Adrenal gland (tissue), 5 donors: ENCODE measurements at regions not wholly inside any gene's neighbourhood (a gene's known extent, or its start where the extent isn't known, plus 50 kb on each side); places are given as distances from the start of the nearest gene placed in this dataset.

ENCODE experiments used
- CTCF ChIP-seq, 6 experiments: fragments of 450-650 bp in 4 of 6; fragments of 200-600 bp in 2 of 6; sonication (generic) in 1 of 6; IDR thresholded peaks; 1 replicate in 5 of 6; 2 replicates in 1 of 6; pipeline versions ENCODE4 v1.5.1 to v1.8.0; 2016 to 2021; ENCODE audit warnings: antibody characterized with exemption in 6 of 6, mild to moderate bottlenecking in 2 of 6, moderate library complexity in 1 of 6
- POLR2A ChIP-seq, 2 donors: fragments of 450-650 bp; IDR thresholded peaks; one replicate each; pipeline ENCODE4 v1.6.1; 2017; ENCODE audit warnings: antibody characterized with exemption in 2 of 2, mild to moderate bottlenecking in 2 of 2, moderate library complexity in 1 of 2
- donor health status: DM: no; HTN: no; CAD: no.

GRCh38 chr5:116856271-116856670, 281.6 kb upstream of the SEMA6A start:
- TF ChIP-seq CTCF (IDR thresholded peaks at IDR 0.05) (no peak), POLR2A (IDR thresholded peaks at IDR 0.05) (no peak)
